Activated naive CD4-positive, alpha-beta T cell treated with Interleukin-2 at 50 U/mL for 16 hours (primary cell): ENCODE measurements at regions not wholly inside any gene's neighbourhood (a gene's known extent, or its start where the extent isn't known, plus 50 kb on each side); places are given as distances from the start of the nearest gene placed in this dataset.

Experiments
- DNase-seq: peaks from one replicate; pipeline ENCODE4 v3.0.0-alpha.2; 2020

- no peak for DNase-seq
Measured at GRCh38 chr17:79415909-79416308, 194.9 kb downstream of the RBFOX3 start.

- no peak for DNase-seq
Measured at GRCh38 chr17:79415365-79415764, 195.5 kb downstream of the RBFOX3 start.

GRCh38 chr17:79414793-79415211, 196.0 kb downstream of the RBFOX3 start:
- no peak for DNase-seq

DNA sequence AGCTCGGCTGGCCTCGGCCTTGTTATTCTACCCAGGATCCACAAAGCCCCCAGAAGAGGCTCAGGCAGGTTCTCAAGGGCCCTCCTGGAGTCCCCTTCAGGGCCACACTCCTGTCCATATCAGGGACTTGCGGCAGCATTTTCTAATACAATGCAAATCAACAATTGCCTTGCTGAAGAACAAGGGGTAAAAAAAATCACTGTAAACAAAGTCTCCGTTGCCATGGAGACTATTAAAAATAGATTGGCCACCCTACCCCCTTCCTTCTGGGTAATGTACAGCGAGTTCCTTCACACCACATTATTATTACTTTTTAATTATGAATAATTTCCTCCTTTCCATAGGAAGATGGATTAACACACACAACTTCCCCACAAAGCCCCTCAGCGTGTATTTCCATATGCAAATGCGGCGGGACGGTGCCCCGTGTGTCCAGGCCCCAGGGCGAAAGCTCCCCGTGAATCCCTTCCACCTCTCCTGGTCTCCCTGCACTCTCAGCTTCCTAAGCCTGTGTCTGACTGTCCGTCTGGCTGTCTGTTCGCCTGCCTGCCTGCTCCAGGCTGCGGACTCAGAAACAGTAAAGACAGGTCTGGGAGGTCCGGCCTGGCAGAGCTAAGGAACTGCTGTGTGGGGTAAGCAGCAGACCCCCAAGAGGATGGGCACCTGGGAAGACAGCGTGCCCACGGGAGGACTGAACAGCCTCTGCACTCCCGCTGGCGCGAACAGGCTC, 196.6 kb downstream of the RBFOX3 start:
- no peak for DNase-seq

DNA sequence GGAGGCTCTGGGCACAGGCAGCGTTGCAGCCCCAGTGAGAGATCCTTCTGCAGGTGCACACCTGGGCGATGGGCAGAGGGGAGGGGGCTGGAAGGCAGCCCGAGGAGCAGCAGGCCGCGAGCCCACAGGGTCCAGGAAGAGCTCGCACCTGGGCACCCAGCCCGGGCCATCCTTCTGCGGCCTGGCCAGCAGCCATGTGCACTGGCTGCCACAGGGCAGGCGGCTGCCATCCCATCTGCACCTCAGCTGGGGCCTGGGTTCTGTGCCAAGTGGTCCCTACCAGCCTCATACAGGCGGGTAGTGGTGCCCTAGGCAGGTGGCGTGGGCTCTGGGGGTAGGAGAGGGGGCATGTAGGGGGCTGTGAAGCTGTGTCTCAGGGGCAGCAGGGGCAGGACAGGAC, 197.2 kb downstream of the RBFOX3 start:
- no peak for DNase-seq

DNA sequence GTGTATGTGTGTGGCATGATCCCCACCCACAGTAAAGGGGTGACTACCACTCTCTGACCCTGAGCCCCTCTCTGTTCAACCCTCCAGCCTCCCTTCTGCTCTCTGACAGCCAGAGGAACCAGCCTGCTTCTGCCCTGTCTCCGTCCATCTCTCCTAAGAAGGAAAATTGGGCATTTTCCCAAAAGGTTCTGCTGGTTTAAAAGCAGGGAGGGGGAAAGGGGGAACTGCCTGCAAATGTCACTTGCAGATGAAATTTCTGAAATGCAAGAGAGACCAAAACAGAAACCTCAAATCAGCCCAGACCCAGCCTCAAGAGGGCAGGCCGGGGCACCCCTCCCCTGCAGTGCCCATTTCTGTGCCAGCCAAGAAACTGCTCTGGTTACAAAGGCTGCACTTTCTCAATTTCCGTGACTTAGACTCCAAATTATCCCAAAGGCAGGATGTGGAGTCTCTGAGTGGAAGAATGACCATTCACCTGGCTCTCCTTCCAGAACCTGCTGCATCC, 197.9 kb downstream of the RBFOX3 start:
- DNase-seq, result no peak

- no peak for DNase-seq
Measured at GRCh38 chr17:79412110-79412509, 198.7 kb downstream of the RBFOX3 start.

DNA sequence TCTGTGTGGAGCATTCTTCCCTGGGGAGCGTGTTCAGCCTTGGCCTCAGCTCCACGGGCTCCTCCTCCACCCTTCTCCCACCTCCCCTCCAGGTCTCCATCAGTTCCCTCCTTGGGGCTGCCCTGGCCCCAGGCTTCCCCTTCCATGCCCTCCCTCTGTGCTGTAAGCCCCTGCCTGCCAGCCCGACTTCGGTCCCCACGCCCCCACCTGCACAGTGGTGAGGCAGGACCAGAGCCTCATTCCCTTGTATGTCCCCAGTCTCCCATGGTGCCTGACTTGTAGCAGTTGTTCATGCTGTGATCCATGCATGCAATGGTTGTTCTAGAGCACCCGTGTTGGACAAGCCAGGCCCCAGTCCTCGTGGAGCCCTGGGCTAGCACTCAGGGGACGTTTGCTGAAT, 199.4 kb downstream of the RBFOX3 start:
- DNase-seq, result no peak

DNA sequence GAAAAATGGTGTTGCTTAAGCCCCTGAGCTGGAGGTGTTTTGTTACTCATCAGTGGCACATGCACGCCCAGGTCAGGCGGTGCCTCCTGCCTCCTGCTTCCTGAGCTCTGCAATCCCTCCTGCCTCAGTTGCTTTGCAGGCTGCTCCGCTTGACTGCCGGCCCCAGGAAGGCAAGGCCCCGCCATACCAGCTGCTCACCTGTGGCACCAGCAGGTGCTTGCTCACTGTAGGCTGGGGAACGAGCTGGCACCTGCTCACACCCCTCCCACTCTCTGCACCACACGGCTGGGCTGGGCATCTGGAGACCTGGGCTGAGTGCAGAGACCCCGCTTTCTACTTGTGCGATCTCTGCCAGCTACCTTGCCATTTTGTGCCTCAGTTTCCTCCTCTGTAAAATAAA, 200.2 kb downstream of the RBFOX3 start:
- DNase-seq, result no peak

DNA sequence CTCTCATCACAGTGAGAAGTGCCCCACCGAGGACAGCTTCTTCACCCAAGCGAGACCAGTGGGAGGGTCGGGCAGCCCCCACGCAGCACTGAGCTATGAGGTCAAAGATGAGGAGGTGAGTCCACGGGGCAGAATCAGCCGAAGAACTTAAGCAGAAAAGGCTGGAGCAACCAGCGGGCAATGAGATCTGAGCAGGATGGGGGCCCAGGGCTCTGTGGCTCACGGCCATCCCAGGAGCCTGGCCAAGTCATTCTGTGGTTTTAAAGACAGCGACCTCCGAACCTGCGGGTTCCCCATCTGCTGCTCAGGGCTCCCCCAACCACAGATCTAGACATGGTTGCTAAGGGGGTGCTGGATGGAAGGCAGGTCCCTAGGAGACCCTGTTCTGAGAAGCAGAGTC, 202.6 kb downstream of the RBFOX3 start:
- DNase-seq, result no peak

DNA sequence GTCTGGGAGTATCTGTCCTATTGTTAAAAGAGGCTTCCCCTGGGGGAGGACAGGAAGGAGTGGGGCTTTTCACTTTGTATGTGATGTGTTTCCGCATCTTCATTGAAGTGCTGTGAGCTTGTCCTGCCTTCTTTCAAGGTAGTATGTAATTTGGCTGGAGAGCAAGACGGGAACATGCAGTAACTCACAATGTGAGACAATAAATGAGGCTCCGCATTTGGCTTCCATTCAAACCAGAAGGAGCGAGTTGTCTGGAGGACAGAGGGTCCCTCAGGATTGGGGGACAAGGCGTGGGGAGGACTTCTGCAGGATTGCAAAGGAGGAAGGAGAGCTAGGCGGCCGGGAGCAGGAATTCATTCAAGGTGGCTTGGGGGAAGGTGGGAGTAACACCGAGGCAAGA, 203.5 kb downstream of the RBFOX3 start:
- DNase-seq, result no peak

DNA sequence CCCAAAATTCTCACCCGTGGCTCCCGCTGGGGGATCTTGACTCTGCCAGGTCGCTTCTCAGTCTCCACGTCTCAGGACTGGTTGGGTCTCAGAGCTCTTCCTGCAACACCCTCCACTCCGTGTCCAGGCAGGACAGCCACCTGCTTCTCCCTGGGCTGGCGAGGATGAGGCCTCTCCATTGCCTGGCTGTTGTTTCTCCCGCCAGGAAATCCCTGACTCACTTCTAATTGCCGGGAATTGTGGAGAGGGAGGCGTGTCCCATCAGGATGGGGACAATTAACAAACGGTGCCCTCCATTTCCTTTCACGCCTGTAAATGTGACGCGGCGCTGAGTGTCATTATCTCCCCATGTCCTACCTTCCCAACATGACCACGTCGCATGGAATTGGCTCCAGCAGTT, 204.5 kb downstream of the RBFOX3 start:
- DNase-seq, result no peak

DNA sequence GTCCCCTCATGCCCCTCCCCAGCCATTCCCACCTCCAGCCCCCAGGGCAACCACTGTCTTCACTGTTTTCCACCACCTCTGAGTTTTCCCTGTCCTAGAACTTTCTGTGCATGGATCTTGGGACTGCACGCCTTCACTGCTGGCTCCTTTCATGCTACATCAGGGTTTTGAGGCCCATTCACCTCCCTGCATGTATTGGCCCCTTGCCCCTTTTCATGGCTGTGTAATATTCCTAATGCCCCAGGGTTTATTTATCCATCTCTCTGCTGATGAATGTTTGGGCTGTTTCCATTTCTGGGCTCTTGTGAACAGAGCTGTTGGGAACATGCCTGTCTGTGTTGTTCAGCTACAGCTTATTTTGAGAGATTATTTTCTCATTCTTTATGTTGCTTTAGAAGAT, 205.0 kb downstream of the RBFOX3 start:
- DNase-seq, result no peak

GRCh38 chr17:79404136-79404911, 206.5 kb downstream of the RBFOX3 start:
- DNase-seq, result no peak

DNA sequence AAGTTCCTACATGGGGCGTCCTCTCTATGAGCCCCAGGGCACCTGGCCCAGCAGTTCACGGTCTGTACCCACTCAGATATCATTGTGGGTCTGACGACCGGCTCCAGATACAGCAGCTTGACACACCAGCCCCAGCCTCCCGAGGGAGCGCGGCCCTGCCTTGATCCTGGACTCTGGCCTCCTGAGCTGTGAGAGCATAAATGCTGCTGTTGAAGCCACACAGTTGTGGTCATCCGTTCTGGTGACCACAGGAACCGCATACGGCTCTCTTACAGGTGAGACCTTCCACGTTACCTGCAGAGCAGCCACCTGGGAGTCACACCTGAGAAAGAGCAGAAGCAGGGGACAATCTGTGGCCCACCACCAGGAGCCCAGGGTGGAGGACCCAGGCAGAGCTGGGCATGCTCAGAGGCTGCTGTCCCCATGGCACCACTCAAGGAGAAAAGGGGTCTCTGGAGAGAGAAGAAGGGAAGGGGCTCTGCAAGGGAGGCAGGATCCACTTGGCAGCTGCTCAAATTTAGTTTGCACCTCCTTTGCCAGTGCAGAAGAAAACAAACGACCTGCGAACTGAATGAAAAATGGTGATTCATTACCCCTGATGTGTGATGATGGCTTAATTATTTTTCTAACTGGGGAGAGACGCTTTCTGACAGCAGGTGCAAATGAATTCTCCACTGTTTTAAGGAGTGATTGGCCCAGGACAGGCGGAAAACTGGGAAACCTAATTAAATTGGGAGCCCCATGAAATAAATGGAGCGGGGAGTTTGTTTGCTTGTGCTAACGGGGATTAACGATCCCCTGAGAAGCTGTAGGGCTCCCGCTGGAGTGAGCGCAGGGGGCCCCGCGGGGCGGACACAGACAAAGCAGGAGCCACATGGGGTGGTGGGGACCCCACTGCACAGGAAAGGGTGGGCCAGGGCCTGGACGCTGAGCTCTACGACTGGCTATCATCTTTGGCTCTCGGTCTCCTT, 208.9 kb downstream of the RBFOX3 start:
- DNase-seq, result no peak

DNA sequence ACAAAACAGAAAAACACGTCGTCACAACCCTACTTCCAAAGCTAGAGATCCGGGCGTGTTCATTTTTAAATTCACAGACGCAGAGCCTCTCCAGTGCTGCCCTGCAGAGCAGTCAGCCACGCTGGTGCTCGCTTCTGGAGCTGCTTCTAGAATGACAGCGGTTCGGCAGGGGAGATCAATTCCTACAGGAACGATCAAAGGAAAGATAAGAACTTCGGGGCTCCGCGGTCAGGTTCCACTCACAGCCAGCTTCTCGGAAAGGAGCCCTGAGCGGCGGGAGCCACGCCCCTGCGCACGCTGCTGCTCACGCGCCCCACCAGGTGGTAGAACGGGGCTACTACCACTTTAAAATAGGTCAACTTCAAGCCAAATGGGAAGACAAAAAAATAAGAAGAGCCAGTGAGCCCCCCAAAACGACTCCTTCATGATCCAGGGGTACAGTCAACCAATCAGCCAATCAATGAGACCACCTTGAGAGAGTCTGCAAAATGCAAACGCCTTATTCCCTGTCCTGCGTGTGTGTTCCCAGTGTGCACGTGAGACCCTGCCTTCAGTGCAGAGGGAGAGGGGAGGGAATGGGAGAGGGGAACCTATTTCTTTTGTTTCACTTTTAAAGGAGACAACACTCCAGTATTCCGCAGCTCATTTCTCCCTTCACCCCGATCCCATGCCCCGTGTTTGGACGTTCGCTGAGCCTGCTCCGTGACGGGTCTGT, 209.7 kb downstream of the RBFOX3 start:
- DNase-seq, result peak; percentile 78

- DNase-seq, result no peak
Measured at GRCh38 chr17:79399610-79400144, 211.2 kb downstream of the RBFOX3 start.

GRCh38 chr17:79398441-79398840, 212.4 kb downstream of the RBFOX3 start:
- no peak for DNase-seq

- no peak for DNase-seq
Measured at GRCh38 chr17:79396696-79397095, 214.2 kb downstream of the RBFOX3 start.

GRCh38 chr17:79395545-79395944, 215.3 kb downstream of the RBFOX3 start:
- no peak for DNase-seq

GRCh38 chr17:79395066-79395465, 215.8 kb downstream of the RBFOX3 start:
- no peak for DNase-seq
